HepG2 (cell line): ENCODE measurements at regions not wholly inside any gene's neighbourhood (a gene's known extent, or its start where the extent isn't known, plus 50 kb on each side); places are given as distances from the start of the nearest gene placed in this dataset.

Experiments used
- ATAC-seq: fragments of 200-7000 bp; cut with Tn5 transposase; 3 replicates; pipeline ENCODE4 v1.9.1; 2020; ENCODE audit warnings: mild to moderate bottlenecking, moderate library complexity
- BruUV-seq: library from RNA; stranded (reverse); fragments of 400-500 nt; replicated peaks from 2 replicates; lab custom pipeline; 2021; lab: Mats Ljungman, UMichigan
- CTCF ChIA-PET: fragments of 300-600 bp; formaldehyde crosslinking; extraction: SDS; loops from one replicate; lab custom pipeline; 2021; ENCODE audit warnings: low total read pairs, inconsistent platforms, low intra/inter-chr PET ratio; lab: Yijun Ruan, JAX
- POLR2A ChIA-PET: fragments of 350-600 bp; sonication (Branson Sonifier 250); formaldehyde crosslinking; loops from one replicate; lab custom pipeline; 2020; ENCODE audit warnings: antibody characterized with exemption, inconsistent platforms; lab: Yijun Ruan, JAX
- DNase-seq: peaks from one replicate; pipeline ENCODE4 v3.0.0-alpha.2; 2015; ENCODE audit warnings: low spot score
- FAIRE-seq: peaks from 3 replicates; lab custom pipeline; 2011; peaks lifted over from hg19 to GRCh38; lab: Jason Lieb, UNC
- H2AFZ ChIP-seq: one replicate; pipeline ENCODE4 v1.6.1; 2011; ENCODE audit warnings: low read length, inconsistent platforms
- H3K27ac ChIP-seq: fragments of 300-600 bp; 3 replicates; pipeline ENCODE4 v1.8.0; 2011; ENCODE audit warnings: mixed run types, mild to moderate bottlenecking, mixed read lengths, low read length, inconsistent platforms; ENCODE audit not compliant: insufficient read depth; ENCODE audit errors: extremely low read length
- H3K27me3 ChIP-seq, 2 experiments: fragments of 200-600 bp in 1 of 2; 2 replicates in 1 of 2; 3 replicates in 1 of 2; pipeline versions ENCODE4 v1.6.0 to v1.8.0; 2011; ENCODE audit warnings: low read length in 2 of 2, mild to moderate bottlenecking in 2 of 2, moderate library complexity in 2 of 2, inconsistent platforms in 1 of 2; ENCODE audit not compliant: insufficient read depth in 2 of 2, control insufficient read depth in 1 of 2
- H3K36me3 ChIP-seq, 2 experiments: fragments of 200-600 bp in 1 of 2; replicated peaks in 1 of 2; 2 replicates in 1 of 2; 3 replicates in 1 of 2; pipeline versions ENCODE4 v1.5.1 to v1.8.0; 2011; ENCODE audit warnings: low read length in 2 of 2, inconsistent platforms in 1 of 2; ENCODE audit not compliant: insufficient read depth in 2 of 2, control insufficient read depth in 1 of 2
- H3K4me1 ChIP-seq: 2 replicates; pipeline ENCODE4 v1.5.1; 2012; ENCODE audit warnings: low read length, inconsistent platforms; ENCODE audit not compliant: insufficient read depth
- H3K4me2 ChIP-seq: 2 replicates; pipeline ENCODE4 v1.6.0; 2011; ENCODE audit warnings: low read depth, low read length, inconsistent platforms
- H3K4me3 ChIP-seq, 3 experiments: fragments of 200-600 bp in 1 of 3; sonication (generic), shearing (Covaris generic) in 1 of 3; replicated peaks in 1 of 3; 2 replicates each; pipeline ENCODE4 v1.5.1; 2011 to 2016; ENCODE audit warnings: low read length in 3 of 3, inconsistent platforms in 2 of 3, low read depth in 2 of 3, mild to moderate bottlenecking in 2 of 3, control low read depth in 1 of 3, mixed read lengths in 1 of 3; ENCODE audit not compliant: insufficient read depth in 1 of 3
- H3K79me2 ChIP-seq: one replicate; pipeline ENCODE4 v1.6.1; 2011; ENCODE audit warnings: low read length, inconsistent platforms; ENCODE audit not compliant: insufficient read depth
- H3K9ac ChIP-seq: 2 replicates; pipeline ENCODE4 v1.6.0; 2011; ENCODE audit warnings: mild to moderate bottlenecking, low read depth, low read length, inconsistent platforms; ENCODE audit not compliant: insufficient read depth
- H3K9me3 ChIP-seq: 2 replicates; pipeline ENCODE4 v1.5.1; 2012; ENCODE audit warnings: mild to moderate bottlenecking, low read length
- H4K20me1 ChIP-seq: 2 replicates; pipeline ENCODE4 v1.6.0; 2011; ENCODE audit warnings: inconsistent platforms, mild to moderate bottlenecking, low read length, moderate library complexity; ENCODE audit not compliant: insufficient read depth
- CAMTA2 ChIP-seq: sonication (generic); formaldehyde crosslinking; IDR thresholded peaks from 2 replicates; pipeline ENCODE4 v1.4.0; 2020; ENCODE audit warnings: mild to moderate bottlenecking, missing genetic modification reagents, borderline replicate concordance
- CBX1 ChIP-seq: IDR thresholded peaks from one replicate; pipeline ENCODE4 v1.6.1; 2016; ENCODE audit warnings: antibody characterized with exemption, low read depth
- EP300 ChIP-seq, 3 experiments: sonication (generic) in 1 of 3; formaldehyde crosslinking in 1 of 3; IDR thresholded peaks; 2 replicates each; pipeline versions ENCODE4 v1.5.1 to v1.6.1; 2011 to 2020; ENCODE audit warnings: low read depth in 2 of 3, low read length in 2 of 3, borderline replicate concordance in 1 of 3, improper control_type of control experiment in 1 of 3, mild to moderate bottlenecking in 1 of 3, missing genetic modification reagents in 1 of 3, moderate library complexity in 1 of 3
- GABPA ChIP-seq, 2 experiments: IDR thresholded peaks; 2 replicates each; pipeline ENCODE4 v1.6.1; 2011 to 2016; ENCODE audit warnings: low read depth in 2 of 2, low read length in 1 of 2, missing biosample characterization in 1 of 2, missing genetic modification characterization in 1 of 2
- IRX3 ChIP-seq: sonication (generic); formaldehyde crosslinking; IDR thresholded peaks from 2 replicates; pipeline ENCODE4 v1.8.1; 2023; ENCODE audit warnings: mild to moderate bottlenecking, low read depth, missing genetic modification reagents, borderline replicate concordance
- ISX ChIP-seq: sonication (generic); formaldehyde crosslinking; conservative IDR thresholded peaks from 2 replicates; pipeline ENCODE4 v1.5.0; 2020; ENCODE audit warnings: missing genetic modification reagents
- KDM4B ChIP-seq: sonication (generic); formaldehyde crosslinking; IDR thresholded peaks from 2 replicates; pipeline ENCODE4 v1.4.0; 2020; ENCODE audit warnings: missing genetic modification reagents
- PHB2 ChIP-seq: fragments of 450-650 bp; IDR thresholded peaks from 2 replicates; pipeline ENCODE4 v1.6.1; 2018; ENCODE audit not compliant: partially characterized antibody
- YY1 ChIP-seq: IDR thresholded peaks from 2 replicates; pipeline ENCODE4 v1.6.1; 2011; ENCODE audit warnings: low read length, low read depth, moderate library complexity, mild to moderate bottlenecking; ENCODE audit not compliant: insufficient read depth, insufficient replicate concordance
- ZIK1 ChIP-seq: sonication (generic); formaldehyde crosslinking; IDR thresholded peaks from 2 replicates; pipeline ENCODE4 v1.5.0; 2020; ENCODE audit warnings: mild to moderate bottlenecking, low read depth, missing genetic modification reagents, borderline replicate concordance
- ZNF251 ChIP-seq: sonication (generic); formaldehyde crosslinking; IDR thresholded peaks from 2 replicates; pipeline ENCODE4 v1.9.0; 2021; ENCODE audit warnings: mild to moderate bottlenecking, missing genetic modification reagents
- ZNF263 ChIP-seq: sonication (generic); formaldehyde crosslinking; IDR thresholded peaks from 2 replicates; pipeline ENCODE4 v1.4.0; 2020; ENCODE audit warnings: missing genetic modification reagents
- in situ Hi-C: cut with HindIII; loops from 2 replicates; pipeline ENCODE4 v1.10.0; 2017; ENCODE audit warnings: low pct_unique_long_range_greater_than_20kb; ENCODE audit not compliant: extremely low pct_ligation_motif_present
- intact Hi-C: fragments of 100-400 bp; cut with micrococcal nuclease; formaldehyde crosslinking; loops from one replicate; pipeline ENCODE4 v1.10.0; 2022; ENCODE audit not compliant: unreplicated experiment
- TF ChIP-seq, protein P1 (sequence below): sonication (generic); formaldehyde crosslinking; IDR thresholded peaks from one replicate; pipeline ENCODE4 v1.5.1; 2020; ENCODE audit warnings: mild to moderate bottlenecking, missing genetic modification reagents; ENCODE audit errors: not compliant biosample characterization

DNA sequence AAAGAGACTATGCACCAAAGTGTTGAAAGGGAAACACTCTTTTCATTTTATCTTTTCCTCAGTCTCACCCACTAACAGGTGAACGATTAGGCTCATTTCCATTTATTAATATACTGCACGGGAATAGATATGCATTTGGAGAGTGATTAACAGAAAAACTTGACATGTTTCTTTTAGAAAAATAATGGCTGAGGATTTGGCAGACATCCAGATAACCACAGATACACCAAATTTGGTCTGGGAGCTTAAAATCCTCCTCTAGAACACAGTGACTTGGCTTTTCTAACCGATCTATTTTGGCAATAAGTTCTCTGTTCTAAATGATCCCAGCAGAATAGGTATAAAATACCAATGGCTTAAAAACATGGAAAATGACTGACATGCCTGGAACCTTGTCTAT lies 459.3 kb upstream of the SGO1 start (continued):
- no peak for TF ChIP-seq IRX3
- TF ChIP-seq ZIK1, result no peak
- no peak for TF ChIP-seq CAMTA2 (CRISPR knock-in tag)

GRCh38 chr3:20637729-20638128 lies 451.7 kb upstream of the SGO1 start:
- Histone ChIP-seq H3K36me3 (no peaks in the 10 kb centered on the region), H3K27ac (no peak overlapping the region), H4K20me1 (no peaks in the 10 kb centered on the region), H3K9ac (no peak overlapping the region), H3K9me3 (peaks cover 42% of the 10 kb centered on the region), H3K27me3 (no peaks in the 10 kb centered on the region; a peak in 1 of 5 replicates), H3K79me2 (no peaks in the 10 kb centered on the region), H2AFZ (no peak overlapping the region), H3K4me2 (no peak overlapping the region), H3K4me3 (no peak overlapping the region), H3K4me1 (no peaks in the 10 kb centered on the region)
- BruUV-seq, result no TSS peak
- intact Hi-C loops (no loop called here), in situ Hi-C loops (no loop called here)
- FAIRE-seq (no peak), DNase-seq (no peak), ATAC-seq (no peak)
- ChIA-PET CTCF (no interaction called here), POLR2A (no interaction called here)
- no peak for TF ChIP-seq KDM4B (CRISPR knock-in tag)
- TF ChIP-seq YY1, result no peak
- no peak for TF ChIP-seq EP300 (IDR thresholded peaks at IDR 0.05; ENCODE audit: low read depth in 2 of 2, low read length in 2 of 2)
- TF ChIP-seq EP300 (CRISPR knock-in tag; IDR thresholded peaks at IDR 0.05; ENCODE audit: borderline replicate concordance), result no peak
- TF ChIP-seq ZNF251 (CRISPR knock-in tag), result no peak
- TF ChIP-seq ISX (CRISPR knock-in tag), result no peak
- no peak for TF ChIP-seq PHB2
- TF ChIP-seq ZNF263 (CRISPR knock-in tag), result no peak
- TF ChIP-seq CBX1, result no peak
- no peak for TF ChIP-seq GABPA (IDR thresholded peaks at IDR 0.05; ENCODE audit: low read depth, low read length)
- no peak for TF ChIP-seq GABPA (CRISPR knock-in tag; IDR thresholded peaks at IDR 0.05; ENCODE audit: low read depth)
- TF ChIP-seq, protein P1, sequence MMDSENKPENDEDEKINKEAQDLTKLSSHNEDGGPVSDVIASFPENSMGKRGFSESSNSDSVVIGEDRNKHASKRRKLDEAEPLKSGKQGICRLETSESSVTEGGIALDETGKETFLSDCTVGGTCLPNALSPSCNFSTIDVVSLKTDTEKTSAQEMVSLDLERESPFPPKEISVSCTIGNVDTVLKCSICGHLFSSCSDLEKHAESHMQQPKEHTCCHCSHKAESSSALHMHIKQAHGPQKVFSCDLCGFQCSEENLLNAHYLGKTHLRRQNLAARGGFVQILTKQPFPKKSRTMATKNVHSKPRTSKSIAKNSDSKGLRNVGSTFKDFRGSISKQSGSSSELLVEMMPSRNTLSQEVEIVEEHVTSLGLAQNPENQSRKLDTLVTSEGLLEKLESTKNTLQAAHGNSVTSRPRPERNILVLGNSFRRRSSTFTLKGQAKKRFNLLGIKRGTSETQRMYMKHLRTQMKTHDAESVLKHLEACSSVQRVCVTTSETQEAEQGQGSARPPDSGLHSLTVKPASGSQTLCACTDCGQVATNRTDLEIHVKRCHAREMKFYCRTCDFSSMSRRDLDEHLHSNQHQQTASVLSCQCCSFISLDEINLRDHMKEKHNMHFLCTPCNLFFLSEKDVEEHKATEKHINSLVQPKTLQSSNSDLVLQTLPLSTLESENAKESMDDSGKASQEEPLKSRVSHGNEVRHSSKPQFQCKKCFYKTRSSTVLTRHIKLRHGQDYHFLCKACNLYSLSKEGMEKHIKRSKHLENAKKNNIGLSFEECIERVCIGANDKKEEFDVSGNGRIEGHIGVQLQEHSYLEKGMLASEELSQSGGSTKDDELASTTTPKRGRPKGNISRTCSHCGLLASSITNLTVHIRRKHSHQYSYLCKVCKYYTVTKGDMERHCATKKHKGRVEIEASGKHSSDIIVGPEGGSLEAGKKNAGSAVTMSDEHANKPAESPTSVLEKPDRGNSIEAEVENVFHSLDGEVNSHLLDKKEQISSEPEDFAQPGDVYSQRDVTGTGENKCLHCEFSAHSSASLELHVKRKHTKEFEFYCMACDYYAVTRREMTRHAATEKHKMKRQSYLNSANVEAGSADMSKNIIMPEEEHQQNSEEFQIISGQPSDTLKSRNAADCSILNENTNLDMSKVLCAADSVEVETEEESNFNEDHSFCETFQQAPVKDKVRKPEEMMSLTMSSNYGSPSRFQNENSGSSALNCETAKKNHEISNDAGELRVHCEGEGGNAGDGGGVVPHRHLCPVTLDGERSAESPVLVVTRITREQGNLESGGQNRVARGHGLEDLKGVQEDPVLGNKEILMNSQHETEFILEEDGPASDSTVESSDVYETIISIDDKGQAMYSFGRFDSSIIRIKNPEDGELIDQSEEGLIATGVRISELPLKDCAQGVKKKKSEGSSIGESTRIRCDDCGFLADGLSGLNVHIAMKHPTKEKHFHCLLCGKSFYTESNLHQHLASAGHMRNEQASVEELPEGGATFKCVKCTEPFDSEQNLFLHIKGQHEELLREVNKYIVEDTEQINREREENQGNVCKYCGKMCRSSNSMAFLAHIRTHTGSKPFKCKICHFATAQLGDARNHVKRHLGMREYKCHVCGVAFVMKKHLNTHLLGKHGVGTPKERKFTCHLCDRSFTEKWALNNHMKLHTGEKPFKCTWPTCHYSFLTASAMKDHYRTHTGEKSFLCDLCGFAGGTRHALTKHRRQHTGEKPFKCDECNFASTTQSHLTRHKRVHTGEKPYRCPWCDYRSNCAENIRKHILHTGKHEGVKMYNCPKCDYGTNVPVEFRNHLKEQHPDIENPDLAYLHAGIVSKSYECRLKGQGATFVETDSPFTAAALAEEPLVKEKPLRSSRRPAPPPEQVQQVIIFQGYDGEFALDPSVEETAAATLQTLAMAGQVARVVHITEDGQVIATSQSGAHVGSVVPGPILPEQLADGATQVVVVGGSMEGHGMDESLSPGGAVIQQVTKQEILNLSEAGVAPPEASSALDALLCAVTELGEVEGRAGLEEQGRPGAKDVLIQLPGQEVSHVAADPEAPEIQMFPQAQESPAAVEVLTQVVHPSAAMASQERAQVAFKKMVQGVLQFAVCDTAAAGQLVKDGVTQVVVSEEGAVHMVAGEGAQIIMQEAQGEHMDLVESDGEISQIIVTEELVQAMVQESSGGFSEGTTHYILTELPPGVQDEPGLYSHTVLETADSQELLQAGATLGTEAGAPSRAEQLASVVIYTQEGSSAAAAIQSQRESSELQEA (CRISPR knock-in tag), result no peak
